ENCODE measurements at regions not wholly inside any gene's neighbourhood (a gene's known extent, or its start where the extent isn't known, plus 50 kb on each side); places are given as distances from the start of the nearest gene placed in this dataset.

- ATAC-seq, result no peak
- no peak for TF ChIP-seq ISL1 (CRISPR knock-in tag; IDR thresholded peaks at IDR 0.05)
- TF ChIP-seq TCF4 (CRISPR knock-in tag; IDR thresholded peaks at IDR 0.05; ENCODE audit: borderline replicate concordance), result no peak
- no peak for TF ChIP-seq CSRNP3 (CRISPR knock-in tag; IDR thresholded peaks at IDR 0.05)
- no peak for TF ChIP-seq POU6F1 (CRISPR knock-in tag; IDR thresholded peaks at IDR 0.05; ENCODE audit: borderline replicate concordance, low read depth)
- TF ChIP-seq BACH2 (CRISPR knock-in tag; IDR thresholded peaks at IDR 0.05; ENCODE audit: borderline replicate concordance), result no peak
- no peak for TF ChIP-seq GLIS3 (CRISPR knock-in tag; IDR thresholded peaks at IDR 0.05)
- no peak for TF ChIP-seq CSDC2 (CRISPR knock-in tag; IDR thresholded peaks at IDR 0.05)
- TF ChIP-seq ZNF70 (CRISPR knock-in tag; IDR thresholded peaks at IDR 0.05), result no peak
- TF ChIP-seq ARNTL (CRISPR knock-in tag; IDR thresholded peaks at IDR 0.05; ENCODE audit: borderline replicate concordance, low read depth), result no peak
These were observed 433.0 kb upstream of the RUNX1 start for GRCh38 chr21:35482096-35482495.

GRCh38 chr21:35481005-35481404 is 431.9 kb upstream of the RUNX1 start:
- ATAC-seq, result no peak
- TF ChIP-seq PPARA (CRISPR knock-in tag; IDR thresholded peaks at IDR 0.05; ENCODE audit: borderline replicate concordance), result no peak
- no peak for TF ChIP-seq ISL1 (CRISPR knock-in tag; IDR thresholded peaks at IDR 0.05)
- TF ChIP-seq TOX (CRISPR knock-in tag; IDR thresholded peaks at IDR 0.05; ENCODE audit: borderline replicate concordance), result no peak
- TF ChIP-seq CSDC2 (CRISPR knock-in tag; IDR thresholded peaks at IDR 0.05), result no peak
- TF ChIP-seq ZFP30 (CRISPR knock-in tag; IDR thresholded peaks at IDR 0.05), result no peak
- no peak for TF ChIP-seq CREB5 (CRISPR knock-in tag; IDR thresholded peaks at IDR 0.05; ENCODE audit: low read depth)
- TF ChIP-seq ZFP3 (CRISPR knock-in tag; IDR thresholded peaks at IDR 0.05), result no peak
- TF ChIP-seq SNAI2 (CRISPR knock-in tag; IDR thresholded peaks at IDR 0.05), result no peak
- TF ChIP-seq RARB (CRISPR knock-in tag; IDR thresholded peaks at IDR 0.05), result no peak
- no peak for TF ChIP-seq OSR1 (CRISPR knock-in tag; IDR thresholded peaks at IDR 0.05)
- no peak for TF ChIP-seq ZNF565 (CRISPR knock-in tag; conservative IDR thresholded peaks at IDR 0.05; ENCODE audit: low read depth)
- no peak for TF ChIP-seq GLIS3 (CRISPR knock-in tag; IDR thresholded peaks at IDR 0.05)
- no peak for TF ChIP-seq ARNTL (CRISPR knock-in tag; IDR thresholded peaks at IDR 0.05; ENCODE audit: borderline replicate concordance, low read depth)
- TF ChIP-seq TSHZ2 (CRISPR knock-in tag; IDR thresholded peaks at IDR 0.05), result no peak
- TF ChIP-seq TCF4 (CRISPR knock-in tag; IDR thresholded peaks at IDR 0.05; ENCODE audit: borderline replicate concordance), result no peak
- TF ChIP-seq ZNF70 (CRISPR knock-in tag; IDR thresholded peaks at IDR 0.05), result no peak
- TF ChIP-seq CSRNP3 (CRISPR knock-in tag; IDR thresholded peaks at IDR 0.05), result no peak
- no peak for TF ChIP-seq ZNF8 (CRISPR knock-in tag; IDR thresholded peaks at IDR 0.05)
- TF ChIP-seq ZC3H10 (CRISPR knock-in tag; IDR thresholded peaks at IDR 0.05), result no peak
- no peak for TF ChIP-seq POU6F1 (CRISPR knock-in tag; IDR thresholded peaks at IDR 0.05; ENCODE audit: borderline replicate concordance, low read depth)

Measured in SK-N-SH treated with all-trans-retinoic acid at 6 μM for 48 hours (cell line).